SK-N-SH treated with all-trans-retinoic acid at 6 μM for 48 hours (cell line): ENCODE measurements at regions not wholly inside any gene's neighbourhood (a gene's known extent, or its start where the extent isn't known, plus 50 kb on each side); places are given as distances from the start of the nearest gene placed in this dataset.

Experiments
- ARNTL ChIP-seq: fragments of 450-650 bp; formaldehyde crosslinking; IDR thresholded peaks from 2 replicates; pipeline ENCODE4 v1.5.0; 2020; ENCODE audit warnings: low read depth, mild to moderate bottlenecking, moderate library complexity, borderline replicate concordance
- CREB5 ChIP-seq: fragments of 250-450 bp; sonication (Bioruptor Pico); IDR thresholded peaks from 2 replicates; pipeline ENCODE4 v1.5.1; 2020; ENCODE audit warnings: low read depth, mild to moderate bottlenecking, moderate library complexity
- CSDC2 ChIP-seq: fragments of 250-450 bp; sonication (Bioruptor Pico); IDR thresholded peaks from 2 replicates; pipeline ENCODE4 v1.5.0; 2020; ENCODE audit warnings: mild to moderate bottlenecking, moderate library complexity
- ISL1 ChIP-seq: fragments of 250-450 bp; sonication (Bioruptor Pico); IDR thresholded peaks from 2 replicates; pipeline ENCODE4 v2.1.2; 2022; ENCODE audit warnings: mild to moderate bottlenecking, moderate library complexity
- OSR1 ChIP-seq: fragments of 250-450 bp; sonication (Bioruptor Pico); IDR thresholded peaks from 2 replicates; pipeline ENCODE4 v1.8.0; 2022; ENCODE audit warnings: moderate library complexity, mild to moderate bottlenecking, inconsistent platforms
- PATZ1 ChIP-seq: fragments of 250-450 bp; sonication (Bioruptor Pico); IDR thresholded peaks from 2 replicates; pipeline ENCODE4 v1.8.0; 2020; ENCODE audit warnings: mild to moderate bottlenecking, moderate library complexity, borderline replicate concordance
- POU6F1 ChIP-seq: fragments of 250-450 bp; sonication (Bioruptor Pico); IDR thresholded peaks from 2 replicates; pipeline ENCODE4 v1.8.0; 2021; ENCODE audit warnings: low read depth, mild to moderate bottlenecking, moderate library complexity, borderline replicate concordance
- TCF4 ChIP-seq: fragments of 250-450 bp; sonication (Bioruptor Pico); IDR thresholded peaks from 2 replicates; pipeline ENCODE4 v1.8.0; 2021; ENCODE audit warnings: mild to moderate bottlenecking, moderate library complexity, borderline replicate concordance
- ZC3H10 ChIP-seq: fragments of 250-450 bp; sonication (Bioruptor Pico); IDR thresholded peaks from 2 replicates; pipeline ENCODE4 v1.5.1; 2021; ENCODE audit warnings: mild to moderate bottlenecking, moderate library complexity
- ZFP3 ChIP-seq: fragments of 250-450 bp; sonication (Bioruptor Pico); IDR thresholded peaks from 2 replicates; pipeline ENCODE4 v1.5.0; 2020; ENCODE audit warnings: mild to moderate bottlenecking, moderate library complexity

GRCh38 chr5:123282444-123282843 lies 140.8 kb downstream of the CEP120 start:
- TF ChIP-seq PATZ1 (CRISPR knock-in tag) (no peak), ZFP3 (CRISPR knock-in tag) (no peak), CSDC2 (CRISPR knock-in tag) (no peak), TCF4 (CRISPR knock-in tag) (no peak), CREB5 (CRISPR knock-in tag) (no peak), ARNTL (CRISPR knock-in tag) (no peak), POU6F1 (CRISPR knock-in tag) (no peak), OSR1 (CRISPR knock-in tag) (no peak), ISL1 (CRISPR knock-in tag) (no peak), ZC3H10 (no peak)
